ENCODE measurements at regions not wholly inside any gene's neighbourhood (a gene's known extent, or its start where the extent isn't known, plus 50 kb on each side); places are given as distances from the start of the nearest gene placed in this dataset.

DNA sequence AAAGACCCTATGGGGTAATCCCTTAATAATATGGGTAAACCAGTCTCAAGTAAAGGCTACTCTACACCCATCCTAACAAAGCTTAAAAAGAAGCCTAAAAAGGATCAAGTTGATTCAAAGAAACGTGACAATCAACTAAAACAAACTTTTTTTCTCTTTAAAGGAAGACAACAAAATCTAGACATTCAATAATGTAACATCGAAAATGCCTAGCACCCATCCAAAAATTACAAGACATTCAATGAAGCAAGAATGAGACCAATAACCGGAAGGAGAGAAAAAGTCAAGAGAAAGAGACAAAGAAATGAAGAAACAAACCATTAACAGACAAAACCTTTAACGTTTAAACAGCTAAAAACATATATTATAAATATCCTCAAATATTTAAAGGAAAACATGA, 143.8 kb upstream of the VASH1 start:
- no peak for DNase-seq (ENCODE audit: low read depth)
- TF ChIP-seq, protein P1, sequence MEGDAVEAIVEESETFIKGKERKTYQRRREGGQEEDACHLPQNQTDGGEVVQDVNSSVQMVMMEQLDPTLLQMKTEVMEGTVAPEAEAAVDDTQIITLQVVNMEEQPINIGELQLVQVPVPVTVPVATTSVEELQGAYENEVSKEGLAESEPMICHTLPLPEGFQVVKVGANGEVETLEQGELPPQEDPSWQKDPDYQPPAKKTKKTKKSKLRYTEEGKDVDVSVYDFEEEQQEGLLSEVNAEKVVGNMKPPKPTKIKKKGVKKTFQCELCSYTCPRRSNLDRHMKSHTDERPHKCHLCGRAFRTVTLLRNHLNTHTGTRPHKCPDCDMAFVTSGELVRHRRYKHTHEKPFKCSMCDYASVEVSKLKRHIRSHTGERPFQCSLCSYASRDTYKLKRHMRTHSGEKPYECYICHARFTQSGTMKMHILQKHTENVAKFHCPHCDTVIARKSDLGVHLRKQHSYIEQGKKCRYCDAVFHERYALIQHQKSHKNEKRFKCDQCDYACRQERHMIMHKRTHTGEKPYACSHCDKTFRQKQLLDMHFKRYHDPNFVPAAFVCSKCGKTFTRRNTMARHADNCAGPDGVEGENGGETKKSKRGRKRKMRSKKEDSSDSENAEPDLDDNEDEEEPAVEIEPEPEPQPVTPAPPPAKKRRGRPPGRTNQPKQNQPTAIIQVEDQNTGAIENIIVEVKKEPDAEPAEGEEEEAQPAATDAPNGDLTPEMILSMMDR (conservative IDR thresholded peaks at IDR 0.05; ENCODE audit: low read depth, low read length): no peak
- no peak overlapping the region for H3K4me3 ChIP-seq (ENCODE audit: low read length)

DNA sequence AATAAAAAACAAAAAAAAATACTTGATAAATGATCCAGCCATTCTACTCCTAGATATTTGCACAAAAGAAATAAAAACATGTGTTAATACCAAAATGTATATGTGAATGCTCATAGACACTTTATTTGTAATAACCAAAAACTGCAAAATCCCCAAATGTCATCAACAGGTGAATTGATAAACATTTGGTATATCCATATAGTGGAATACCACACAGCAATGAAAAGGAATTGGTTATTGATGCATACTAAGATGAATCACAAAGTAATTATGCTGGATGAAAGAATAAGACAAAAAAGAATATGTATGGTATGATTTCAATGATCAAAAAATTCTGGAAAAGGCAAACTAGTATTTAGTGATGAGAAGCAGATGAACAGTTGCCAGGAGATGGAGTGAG, 124.7 kb upstream of the VASH1 start:
- no peak overlapping the region for H3K4me3 ChIP-seq (ENCODE audit: low read length)
- TF ChIP-seq, protein P1 (conservative IDR thresholded peaks at IDR 0.05; ENCODE audit: low read depth, low read length): no peak
- DNase-seq (ENCODE audit: low read depth): no peak

DNA sequence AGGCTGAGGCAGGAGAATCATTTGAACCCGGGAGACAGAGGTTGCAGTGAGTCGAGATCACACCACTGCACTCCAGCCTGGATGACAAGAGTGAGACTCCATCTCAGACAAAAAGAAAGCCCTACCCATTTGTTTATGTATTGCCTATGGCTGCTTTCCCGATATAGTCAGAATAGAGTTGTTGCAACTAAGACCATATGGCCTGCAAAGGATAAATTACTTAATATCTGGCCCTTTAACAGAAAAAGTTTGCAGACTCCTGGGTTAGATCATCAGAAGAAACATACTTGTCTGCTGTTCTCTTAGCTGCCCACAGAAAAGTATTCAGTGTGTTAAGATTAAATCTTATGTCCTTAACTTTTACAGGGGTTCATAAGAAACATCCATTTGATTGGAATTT, 122.4 kb upstream of the VASH1 start:
- DNase-seq (ENCODE audit: low read depth): no peak
- no peak overlapping the region for H3K4me3 ChIP-seq (ENCODE audit: low read length)
- TF ChIP-seq, protein P1 (conservative IDR thresholded peaks at IDR 0.05; ENCODE audit: low read depth, low read length): no peak

DNA sequence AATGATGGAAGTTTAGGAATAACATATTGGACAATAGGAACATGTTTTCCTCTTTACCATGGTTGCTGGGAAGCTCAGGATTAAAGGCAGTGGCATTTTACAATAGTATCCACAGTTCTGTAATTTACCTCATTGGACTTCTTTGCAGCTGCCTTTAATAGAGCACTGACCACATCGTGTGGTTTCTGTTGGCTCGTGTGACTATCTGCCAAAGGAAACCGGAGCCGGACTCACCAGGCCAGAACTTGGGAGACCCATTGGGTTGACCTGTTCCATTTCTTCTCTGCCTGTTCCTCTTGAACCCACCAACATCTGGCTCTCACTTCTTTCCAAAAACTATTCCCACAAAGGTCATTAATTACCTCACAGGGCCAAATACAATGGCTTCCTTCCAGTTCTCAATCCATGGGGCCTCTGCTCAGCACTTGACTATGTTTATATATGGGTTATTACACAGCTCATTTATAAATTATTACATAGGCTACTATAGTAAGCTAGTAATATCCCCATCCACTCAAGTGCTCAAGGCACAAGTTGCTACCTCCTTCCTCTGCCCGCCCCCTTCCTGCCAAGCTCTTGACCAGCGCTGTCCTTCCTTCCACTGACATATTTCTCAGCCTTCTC, 121.5 kb upstream of the VASH1 start:
- TF ChIP-seq, protein P1 (conservative IDR thresholded peaks at IDR 0.05; ENCODE audit: low read depth, low read length): no peak
- no peak overlapping the region for H3K4me3 ChIP-seq (ENCODE audit: low read length)
- DNase-seq (ENCODE audit: low read depth): no peak

DNA sequence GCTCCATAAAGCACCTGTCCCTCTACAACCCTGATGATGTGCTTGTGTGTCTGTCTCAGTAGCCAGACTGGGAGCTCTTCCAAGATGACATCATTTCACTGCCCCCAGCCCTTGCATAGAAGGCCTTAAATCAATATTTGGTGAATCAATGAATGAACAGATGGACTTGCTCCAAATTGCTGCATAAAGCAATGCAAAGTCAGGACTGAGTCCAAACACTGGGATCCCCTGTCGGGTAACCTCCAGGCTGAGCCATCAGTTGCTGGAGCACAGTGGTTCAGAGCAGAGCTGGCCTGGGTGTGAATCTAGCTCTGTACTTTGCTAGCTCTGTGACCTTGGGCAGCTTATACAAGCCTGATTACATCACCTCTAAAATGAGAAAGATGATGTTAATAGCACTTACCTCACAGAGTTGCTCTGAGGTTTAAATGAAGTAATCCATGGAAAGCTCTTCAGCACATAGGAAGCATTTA, 120.3 kb upstream of the VASH1 start:
- TF ChIP-seq, protein P1 (conservative IDR thresholded peaks at IDR 0.05; ENCODE audit: low read depth, low read length): no peak
- DNase-seq (ENCODE audit: low read depth): no peak
- H3K4me3 ChIP-seq (ENCODE audit: low read length): no peak overlapping the region

DNA sequence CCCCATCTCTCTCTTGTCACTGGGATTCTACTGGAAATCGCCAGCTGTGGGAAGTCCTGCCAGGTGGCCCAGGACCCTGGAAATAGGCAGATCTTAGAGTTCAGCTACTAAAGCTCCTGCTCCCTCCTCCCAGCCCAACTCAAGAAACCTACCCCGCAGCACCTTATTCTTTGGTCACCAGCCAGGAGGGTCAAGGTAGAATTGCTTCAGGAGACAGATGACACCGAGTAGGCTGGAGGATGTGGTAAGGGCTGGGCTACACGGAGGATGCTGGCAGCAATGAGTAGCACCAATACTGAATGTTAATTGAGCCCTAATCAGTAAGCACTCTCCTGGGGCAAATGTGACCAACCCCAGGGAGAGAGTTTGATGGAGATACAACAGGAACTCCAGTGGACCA, 119.7 kb upstream of the VASH1 start:
- H3K4me3 ChIP-seq (ENCODE audit: low read length): no peak overlapping the region
- DNase-seq (ENCODE audit: low read depth): no peak
- TF ChIP-seq, protein P1 (conservative IDR thresholded peaks at IDR 0.05; ENCODE audit: low read depth, low read length): no peak

DNA sequence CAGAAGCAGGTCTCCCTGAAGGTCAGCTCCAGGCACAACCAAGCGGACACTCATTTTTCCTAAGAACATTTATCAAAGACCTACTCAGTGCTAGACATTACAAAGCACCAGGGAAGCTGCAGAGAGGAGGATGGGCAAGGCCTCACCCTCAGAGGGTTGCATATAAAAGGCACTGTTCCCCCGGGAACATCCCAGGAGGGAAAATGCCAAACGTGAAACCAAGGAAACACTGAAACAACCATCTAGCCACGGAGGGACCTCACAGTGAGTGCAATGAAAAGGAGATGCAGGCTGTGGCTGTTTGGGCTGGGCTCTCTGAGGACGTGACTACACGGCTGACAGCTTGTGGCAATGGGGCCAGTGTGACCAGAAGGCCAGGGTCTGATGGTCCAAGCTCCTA, 117.4 kb upstream of the VASH1 start:
- TF ChIP-seq, protein P1 (conservative IDR thresholded peaks at IDR 0.05; ENCODE audit: low read depth, low read length): no peak
- no peak for DNase-seq (ENCODE audit: low read depth)
- H3K4me3 ChIP-seq (ENCODE audit: low read length): no peak overlapping the region
